ENCODE measurements at regions not wholly inside any gene's neighbourhood (a gene's known extent, or its start where the extent isn't known, plus 50 kb on each side); places are given as distances from the start of the nearest gene placed in this dataset.

DNA sequence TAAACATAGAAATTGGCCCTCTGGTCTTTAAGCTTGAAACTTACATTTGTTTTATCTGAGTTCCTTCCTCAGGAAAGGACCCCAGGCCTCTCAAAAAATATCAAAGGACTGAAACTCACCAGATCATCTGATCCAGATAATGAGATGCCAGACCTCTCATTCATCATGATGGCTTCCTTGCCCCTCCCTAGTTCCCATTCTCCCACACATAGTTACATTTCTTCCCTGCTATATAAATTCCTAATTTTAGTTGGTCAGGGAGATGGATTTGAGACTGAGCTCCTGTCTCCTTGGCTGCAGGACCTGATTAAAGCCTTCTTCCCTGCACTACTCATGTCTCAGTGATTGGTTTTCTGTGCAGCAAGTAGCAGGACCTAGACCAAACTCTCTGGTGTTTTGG is 119.4 kb upstream of the SPIN1 start:
- TF ChIP-seq, protein P1, sequence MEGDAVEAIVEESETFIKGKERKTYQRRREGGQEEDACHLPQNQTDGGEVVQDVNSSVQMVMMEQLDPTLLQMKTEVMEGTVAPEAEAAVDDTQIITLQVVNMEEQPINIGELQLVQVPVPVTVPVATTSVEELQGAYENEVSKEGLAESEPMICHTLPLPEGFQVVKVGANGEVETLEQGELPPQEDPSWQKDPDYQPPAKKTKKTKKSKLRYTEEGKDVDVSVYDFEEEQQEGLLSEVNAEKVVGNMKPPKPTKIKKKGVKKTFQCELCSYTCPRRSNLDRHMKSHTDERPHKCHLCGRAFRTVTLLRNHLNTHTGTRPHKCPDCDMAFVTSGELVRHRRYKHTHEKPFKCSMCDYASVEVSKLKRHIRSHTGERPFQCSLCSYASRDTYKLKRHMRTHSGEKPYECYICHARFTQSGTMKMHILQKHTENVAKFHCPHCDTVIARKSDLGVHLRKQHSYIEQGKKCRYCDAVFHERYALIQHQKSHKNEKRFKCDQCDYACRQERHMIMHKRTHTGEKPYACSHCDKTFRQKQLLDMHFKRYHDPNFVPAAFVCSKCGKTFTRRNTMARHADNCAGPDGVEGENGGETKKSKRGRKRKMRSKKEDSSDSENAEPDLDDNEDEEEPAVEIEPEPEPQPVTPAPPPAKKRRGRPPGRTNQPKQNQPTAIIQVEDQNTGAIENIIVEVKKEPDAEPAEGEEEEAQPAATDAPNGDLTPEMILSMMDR (IDR thresholded peaks at IDR 0.05 in 2 of 3, conservative IDR thresholded peaks at IDR 0.05 in 1 of 3; ENCODE audit: borderline replicate concordance in 1 of 3, insufficient read depth in 1 of 3, low read depth in 2 of 3, low read length in 2 of 3) = no peak
- TF ChIP-seq EGR1 (IDR thresholded peaks at IDR 0.05; ENCODE audit: low read depth) = no peak
- no peak for TF ChIP-seq POLR2A (IDR thresholded peaks at IDR 0.05; ENCODE audit: borderline replicate concordance, extremely low read depth, insufficient read depth, insufficient read length)
- no peak for TF ChIP-seq CBX3 (IDR thresholded peaks at IDR 0.05; ENCODE audit: low read depth)
- TF ChIP-seq POLR2AphosphoS5 (IDR thresholded peaks at IDR 0.05; ENCODE audit: low read depth, low read length) = no peak
- no peak for TF ChIP-seq EZH2 (IDR thresholded peaks at IDR 0.05)
- TF ChIP-seq, protein P2, sequence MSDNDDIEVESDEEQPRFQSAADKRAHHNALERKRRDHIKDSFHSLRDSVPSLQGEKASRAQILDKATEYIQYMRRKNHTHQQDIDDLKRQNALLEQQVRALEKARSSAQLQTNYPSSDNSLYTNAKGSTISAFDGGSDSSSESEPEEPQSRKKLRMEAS (IDR thresholded peaks at IDR 0.05) = no peak
- no peak for TF ChIP-seq SRF (IDR thresholded peaks at IDR 0.05; ENCODE audit: low read depth)
- TF ChIP-seq CEBPB (IDR thresholded peaks at IDR 0.05; ENCODE audit: low read depth) = no peak
- TF ChIP-seq JUND (IDR thresholded peaks at IDR 0.05) = no peak
- TF ChIP-seq EZH2phosphoT487 (IDR thresholded peaks at IDR 0.05; ENCODE audit: borderline replicate concordance) = no peak
